PC-3 (cell line): ENCODE measurements at regions not wholly inside any gene's neighbourhood (a gene's known extent, or its start where the extent isn't known, plus 50 kb on each side); places are given as distances from the start of the nearest gene placed in this dataset.

Experiments used
- ATAC-seq: fragments of 200-7000 bp; cut with Tn5 transposase; 2 replicates; pipeline ENCODE4 v1.9.1; 2020; ENCODE audit warnings: mild to moderate bottlenecking, moderate library complexity
- BruUV-seq: library from RNA; stranded (reverse); fragments of 400-500 nt; replicated peaks from 2 replicates; lab custom pipeline; 2021; lab: Mats Ljungman, UMichigan
- CTCF ChIA-PET: fragments of 300-600 bp; sonication (Branson Sonifier 250); formaldehyde crosslinking; loops from one replicate; lab custom pipeline; 2022; ENCODE audit warnings: antibody characterized with exemption; lab: Charles Lee
- POLR2A ChIA-PET: fragments of 300-600 bp; sonication (Branson Sonifier 250); formaldehyde crosslinking; loops from one replicate; lab custom pipeline; 2022; ENCODE audit warnings: antibody characterized with exemption; ENCODE audit not compliant: unreplicated experiment; lab: Charles Lee
- DNase-seq: peaks from one replicate; pipeline ENCODE4 v3.0.0-alpha.2; 2015
- H2AFZ ChIP-seq: fragments of 300-600 bp; sonication (generic); 2 replicates; pipeline ENCODE4 v1.6.0; 2016; ENCODE audit warnings: antibody characterized with exemption, low read length
- H3F3A ChIP-seq: fragments of 300-600 bp; sonication (generic); one replicate; pipeline ENCODE4 v1.6.0; 2017; ENCODE audit warnings: antibody characterized with exemption, low read length, control low read depth, mild to moderate bottlenecking; ENCODE audit not compliant: unreplicated experiment
- H3K27ac ChIP-seq: fragments of 300-600 bp; sonication (generic); 2 replicates; pipeline ENCODE4 v1.5.1; 2016; ENCODE audit warnings: mild to moderate bottlenecking, low read length
- H3K27me3 ChIP-seq: fragments of 300-600 bp; sonication (generic); 2 replicates; pipeline ENCODE4 v1.6.1; 2016; ENCODE audit warnings: low read length, mixed read lengths
- H3K36me3 ChIP-seq: fragments of 300-600 bp; sonication (generic); 2 replicates; pipeline ENCODE4 v1.6.1; 2016; ENCODE audit warnings: low read depth, mixed run types, low read length, mixed read lengths
- H3K4me1 ChIP-seq: fragments of 300-600 bp; sonication (generic); 2 replicates; pipeline ENCODE4 v1.5.1; 2016; ENCODE audit warnings: low read length; ENCODE audit not compliant: insufficient read depth
- H3K4me2 ChIP-seq: fragments of 300-600 bp; sonication (generic); 2 replicates; pipeline ENCODE4 v1.6.0; 2016; ENCODE audit warnings: low read length
- H3K4me3 ChIP-seq: fragments of 300-600 bp; sonication (generic); 2 replicates; pipeline ENCODE4 v1.5.1; 2016; ENCODE audit warnings: mild to moderate bottlenecking, low read length, mixed read lengths
- H3K79me2 ChIP-seq: fragments of 300-600 bp; sonication (generic); 2 replicates; pipeline ENCODE4 v1.6.1; 2017; ENCODE audit warnings: low read length, mixed read lengths
- H3K9ac ChIP-seq: fragments of 300-600 bp; sonication (generic); 2 replicates; pipeline ENCODE4 v1.6.0; 2016; ENCODE audit warnings: mild to moderate bottlenecking, low read length
- H3K9me2 ChIP-seq: fragments of 300-600 bp; sonication (generic); replicated peaks from 2 replicates; pipeline ENCODE4 v1.6.1; 2016; ENCODE audit warnings: mixed run types, low read length, mixed read lengths
- H3K9me3 ChIP-seq: fragments of 300-600 bp; sonication (generic); 2 replicates; pipeline ENCODE4 v1.6.1; 2016; ENCODE audit warnings: low read length, mixed read lengths
- H4K20me1 ChIP-seq: fragments of 300-600 bp; sonication (generic); 2 replicates; pipeline ENCODE4 v1.6.1; 2016; ENCODE audit warnings: low read length, mixed read lengths
- EZH2 ChIP-seq: fragments of 300-600 bp; sonication (generic); IDR thresholded peaks from one replicate; pipeline ENCODE4 v1.6.1; 2017; ENCODE audit warnings: antibody characterized with exemption, mild to moderate bottlenecking, low read length; ENCODE audit not compliant: unreplicated experiment
- EZH2phosphoT487 ChIP-seq: fragments of 300-600 bp; sonication (generic); IDR thresholded peaks from 2 replicates; pipeline ENCODE4 v1.6.1; 2018; ENCODE audit warnings: mild to moderate bottlenecking, antibody characterized with exemption, low read length, borderline replicate concordance
- intact Hi-C: fragments of 100-400 bp; cut with micrococcal nuclease; formaldehyde crosslinking; loops from 2 replicates; pipeline ENCODE4 v1.9.0; 2023
- TF ChIP-seq, protein P1 (sequence below): fragments of 300-600 bp; sonication (generic); conservative IDR thresholded peaks from 2 replicates; pipeline ENCODE4 v1.5.1; 2017; ENCODE audit warnings: antibody characterized with exemption, low read depth, mild to moderate bottlenecking, low read length

DNA sequence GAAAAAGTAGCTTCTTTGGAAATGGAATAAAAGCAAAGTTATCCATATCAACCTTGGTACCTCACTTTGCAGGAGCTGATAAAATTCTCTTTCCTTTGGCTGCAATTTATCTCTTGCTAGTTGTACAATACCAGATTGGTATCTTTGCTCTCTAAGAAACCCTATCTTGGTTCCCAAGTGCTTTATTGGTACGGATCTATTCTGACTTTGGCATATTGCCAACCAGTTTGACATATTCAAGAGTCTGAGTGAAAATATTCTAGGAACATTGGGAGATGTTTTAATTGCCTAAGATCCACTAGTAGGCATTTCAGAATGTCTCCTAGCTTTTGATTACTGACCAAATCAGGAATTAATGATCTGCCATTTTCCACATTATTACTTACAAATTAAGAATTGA lies 167.2 kb upstream of the ATP2B1 start:
- no peaks in the 10 kb centered on the region for H4K20me1 ChIP-seq
- no peaks in the 10 kb centered on the region for H3K27me3 ChIP-seq
- ATAC-seq (no peak), DNase-seq (no peak)
- no peaks in the 10 kb centered on the region for H3K9me3 ChIP-seq
- intact Hi-C loops = loop anchor here (5.0 kb wide), 1 partner anchor 144 kb away; no protein-coding TSS in a partner anchor
- no peak overlapping the region for H3K9ac ChIP-seq
- no peaks in the 10 kb centered on the region for H3K36me3 ChIP-seq
- no peaks in the 10 kb centered on the region for H3K9me2 ChIP-seq
- CTCF ChIA-PET = interaction anchor here (0.7 kb wide), 1 partner anchor 8 kb away, joined by 3 read pairs; no protein-coding TSS in a partner anchor
- POLR2A ChIA-PET = no interaction called here
- H3K4me3 ChIP-seq = no peak overlapping the region
- H3K4me2 ChIP-seq = no peak overlapping the region
- H3F3A ChIP-seq = no peaks in the 10 kb centered on the region
- no peak overlapping the region for H3K27ac ChIP-seq
- BruUV-seq = no TSS peak
- TF ChIP-seq EZH2 = no peak
- H2AFZ ChIP-seq = no peak overlapping the region
- H3K79me2 ChIP-seq = no peaks in the 10 kb centered on the region
- H3K4me1 ChIP-seq = no peaks in the 10 kb centered on the region

- DNase-seq = no peak
- Histone ChIP-seq H3F3A (no peaks in the 10 kb centered on the region), H3K9ac (no peak overlapping the region), H3K27me3 (no peaks in the 10 kb centered on the region), H4K20me1 (no peaks in the 10 kb centered on the region), H2AFZ (no peak overlapping the region), H3K36me3 (no peaks in the 10 kb centered on the region), H3K27ac (no peak overlapping the region), H3K4me1 (no peaks in the 10 kb centered on the region), H3K9me2 (no peaks in the 10 kb centered on the region), H3K79me2 (no peaks in the 10 kb centered on the region), H3K4me2 (no peak overlapping the region), H3K4me3 (no peak overlapping the region), H3K9me3 (no peaks in the 10 kb centered on the region)
- ChIA-PET CTCF (interaction anchor here (0.7 kb wide), 1 partner anchor 9 kb away, joined by 3 read pairs; no protein-coding TSS in a partner anchor), POLR2A (no interaction called here)
- no TSS peak for BruUV-seq
- intact Hi-C loops = loop anchor here (5.0 kb wide), 1 partner anchor 143 kb away; no protein-coding TSS in a partner anchor
- ATAC-seq = no peak
- TF ChIP-seq, protein P1, sequence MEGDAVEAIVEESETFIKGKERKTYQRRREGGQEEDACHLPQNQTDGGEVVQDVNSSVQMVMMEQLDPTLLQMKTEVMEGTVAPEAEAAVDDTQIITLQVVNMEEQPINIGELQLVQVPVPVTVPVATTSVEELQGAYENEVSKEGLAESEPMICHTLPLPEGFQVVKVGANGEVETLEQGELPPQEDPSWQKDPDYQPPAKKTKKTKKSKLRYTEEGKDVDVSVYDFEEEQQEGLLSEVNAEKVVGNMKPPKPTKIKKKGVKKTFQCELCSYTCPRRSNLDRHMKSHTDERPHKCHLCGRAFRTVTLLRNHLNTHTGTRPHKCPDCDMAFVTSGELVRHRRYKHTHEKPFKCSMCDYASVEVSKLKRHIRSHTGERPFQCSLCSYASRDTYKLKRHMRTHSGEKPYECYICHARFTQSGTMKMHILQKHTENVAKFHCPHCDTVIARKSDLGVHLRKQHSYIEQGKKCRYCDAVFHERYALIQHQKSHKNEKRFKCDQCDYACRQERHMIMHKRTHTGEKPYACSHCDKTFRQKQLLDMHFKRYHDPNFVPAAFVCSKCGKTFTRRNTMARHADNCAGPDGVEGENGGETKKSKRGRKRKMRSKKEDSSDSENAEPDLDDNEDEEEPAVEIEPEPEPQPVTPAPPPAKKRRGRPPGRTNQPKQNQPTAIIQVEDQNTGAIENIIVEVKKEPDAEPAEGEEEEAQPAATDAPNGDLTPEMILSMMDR = no peak
- TF ChIP-seq EZH2 = no peak
- no peak for TF ChIP-seq EZH2phosphoT487
These were observed 166.6 kb upstream of the ATP2B1 start for GRCh38 chr12:89875225-89875624.

DNA sequence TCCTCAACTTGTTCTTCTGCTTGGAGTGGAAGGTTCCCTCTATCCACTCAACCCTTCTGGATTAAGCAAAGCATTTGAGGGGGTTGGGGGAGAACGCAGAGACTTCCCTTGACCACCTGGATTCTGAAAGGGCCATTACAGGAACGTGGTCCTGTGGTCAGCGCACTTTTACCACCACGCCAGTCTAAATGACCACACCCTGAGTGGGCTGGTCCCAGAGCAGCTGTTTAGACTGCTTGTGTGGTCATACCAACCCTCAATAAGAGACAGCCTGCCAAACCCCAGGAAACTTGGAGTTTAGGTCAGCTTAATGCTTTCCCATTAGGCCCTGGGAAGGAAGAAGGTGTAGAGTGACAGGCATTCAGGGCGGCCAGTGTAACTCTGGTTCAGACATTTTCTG lies 165.5 kb upstream of the ATP2B1 start:
- Histone ChIP-seq H3K9me2 (no peaks in the 10 kb centered on the region), H3F3A (no peaks in the 10 kb centered on the region), H3K27ac (no peak overlapping the region), H3K27me3 (no peaks in the 10 kb centered on the region), H3K4me3 (no peak overlapping the region), H3K4me2 (no peak overlapping the region), H2AFZ (no peak overlapping the region), H3K79me2 (no peaks in the 10 kb centered on the region), H3K36me3 (no peaks in the 10 kb centered on the region), H3K4me1 (no peaks in the 10 kb centered on the region), H3K9ac (no peak overlapping the region), H3K9me3 (no peaks in the 10 kb centered on the region), H4K20me1 (no peaks in the 10 kb centered on the region)
- ChIA-PET POLR2A (no interaction called here), CTCF (no interaction called here)
- DNase-seq = no peak
- intact Hi-C loops = no loop called here
- ATAC-seq = no peak
- TF ChIP-seq EZH2phosphoT487 (no peak), EZH2 (no peak)
- TF ChIP-seq, protein P1 = no peak
- BruUV-seq = no TSS peak
